Breast epithelium (tissue), 3 donors: ENCODE measurements at regions not wholly inside any gene's neighbourhood (a gene's known extent, or its start where the extent isn't known, plus 50 kb on each side); places are given as distances from the start of the nearest gene placed in this dataset.

Experiments used
- POLR2A ChIP-seq: fragments of 450-650 bp; IDR thresholded peaks from one replicate; pipeline ENCODE4 v1.6.1; 2016; ENCODE audit warnings: antibody characterized with exemption, mild to moderate bottlenecking, moderate library complexity
- POLR2AphosphoS5 ChIP-seq, 3 donors: sonication (generic); formaldehyde crosslinking; IDR thresholded peaks; one replicate each; pipeline ENCODE4 v1.6.1; 2017; ENCODE audit warnings: antibody characterized with exemption in 3 of 3
- TF ChIP-seq, protein P1 (sequence below), 3 donors: fragments of 450-650 bp; IDR thresholded peaks; one replicate each; pipeline ENCODE4 v1.5.1; 2016 to 2017; ENCODE audit warnings: antibody characterized with exemption in 3 of 3, mild to moderate bottlenecking in 3 of 3, moderate library complexity in 3 of 3

DNA sequence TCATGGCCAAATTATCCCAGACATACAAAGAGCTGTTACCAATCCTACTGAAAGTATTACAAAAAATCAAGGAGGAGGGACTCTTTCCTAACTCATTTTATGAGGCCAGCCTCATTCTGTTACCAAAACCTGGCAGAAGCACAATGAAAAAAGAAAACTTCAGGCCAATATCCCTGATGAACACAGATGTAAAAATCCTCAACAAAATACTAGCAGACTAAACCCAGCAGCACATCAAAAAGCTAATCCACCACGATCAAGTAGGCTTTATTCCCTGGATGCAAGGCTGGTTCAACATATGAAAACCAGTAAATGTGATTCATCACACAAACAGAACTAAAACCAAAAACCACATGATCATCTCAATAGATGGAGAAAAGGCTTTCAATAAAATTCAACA, 109.2 kb downstream of the C6orf118 start:
- TF ChIP-seq POLR2AphosphoS5 (IDR thresholded peaks at IDR 0.05) (no peak), POLR2A (no peak)
- TF ChIP-seq, protein P1, sequence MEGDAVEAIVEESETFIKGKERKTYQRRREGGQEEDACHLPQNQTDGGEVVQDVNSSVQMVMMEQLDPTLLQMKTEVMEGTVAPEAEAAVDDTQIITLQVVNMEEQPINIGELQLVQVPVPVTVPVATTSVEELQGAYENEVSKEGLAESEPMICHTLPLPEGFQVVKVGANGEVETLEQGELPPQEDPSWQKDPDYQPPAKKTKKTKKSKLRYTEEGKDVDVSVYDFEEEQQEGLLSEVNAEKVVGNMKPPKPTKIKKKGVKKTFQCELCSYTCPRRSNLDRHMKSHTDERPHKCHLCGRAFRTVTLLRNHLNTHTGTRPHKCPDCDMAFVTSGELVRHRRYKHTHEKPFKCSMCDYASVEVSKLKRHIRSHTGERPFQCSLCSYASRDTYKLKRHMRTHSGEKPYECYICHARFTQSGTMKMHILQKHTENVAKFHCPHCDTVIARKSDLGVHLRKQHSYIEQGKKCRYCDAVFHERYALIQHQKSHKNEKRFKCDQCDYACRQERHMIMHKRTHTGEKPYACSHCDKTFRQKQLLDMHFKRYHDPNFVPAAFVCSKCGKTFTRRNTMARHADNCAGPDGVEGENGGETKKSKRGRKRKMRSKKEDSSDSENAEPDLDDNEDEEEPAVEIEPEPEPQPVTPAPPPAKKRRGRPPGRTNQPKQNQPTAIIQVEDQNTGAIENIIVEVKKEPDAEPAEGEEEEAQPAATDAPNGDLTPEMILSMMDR (IDR thresholded peaks at IDR 0.05): no peak
